CD4-positive, alpha-beta T cell (primary cell): ENCODE measurements at regions not wholly inside any gene's neighbourhood (a gene's known extent, or its start where the extent isn't known, plus 50 kb on each side); places are given as distances from the start of the nearest gene placed in this dataset.

ENCODE experiments used
- ATAC-seq: fragments of 200-7000 bp; cut with Tn5 transposase; one replicate; pipeline ENCODE4 v1.10.0; 2022; ENCODE audit warnings: mild to moderate bottlenecking; ENCODE audit not compliant: poor library complexity
- CTCF ChIA-PET: fragments of 350-600 bp; sonication (Branson Sonifier 250); formaldehyde crosslinking; loops from one replicate; lab custom pipeline; 2021; ENCODE audit warnings: antibody characterized with exemption, inconsistent platforms; lab: Charles Lee
- POLR2A ChIA-PET: fragments of 350-600 bp; sonication (Branson Sonifier 250); formaldehyde crosslinking; loops from one replicate; lab custom pipeline; 2021; ENCODE audit warnings: antibody characterized with exemption, inconsistent platforms; lab: Charles Lee
- DNase-seq, 14 experiments: peaks; one replicate each; pipeline ENCODE4 v3.0.0-alpha.2; 2013 to 2020; ENCODE audit warnings: mixed read lengths in 2 of 14
- H3K27ac ChIP-seq, 2 donors: one replicate each; pipeline versions ENCODE4 v1.5.1 to v1.7.0; 2013; ENCODE audit warnings: low read length in 2 of 2, low read depth in 1 of 2, mild to moderate bottlenecking in 1 of 2
- H3K27me3 ChIP-seq, 2 experiments: 1 replicate in 1 of 2; 2 replicates in 1 of 2; pipeline versions ENCODE4 v1.6.1 to v1.7.0; 2013; ENCODE audit warnings: low read length in 2 of 2, control low read depth in 1 of 2, mild to moderate bottlenecking in 1 of 2, moderate library complexity in 1 of 2; ENCODE audit not compliant: insufficient read depth in 2 of 2, control insufficient read depth in 1 of 2
- H3K36me3 ChIP-seq: one replicate; pipeline ENCODE4 v1.6.1; 2013; ENCODE audit warnings: low read length, control low read depth; ENCODE audit not compliant: insufficient read depth
- H3K4me1 ChIP-seq: one replicate; pipeline ENCODE4 v1.6.1; 2013; ENCODE audit warnings: low read length, control low read depth; ENCODE audit not compliant: insufficient read depth
- H3K4me3 ChIP-seq: one replicate; pipeline ENCODE4 v1.5.1; 2013; ENCODE audit warnings: mild to moderate bottlenecking, low read length, moderate library complexity
- H3K9me3 ChIP-seq, 2 experiments: 1 replicate in 1 of 2; 2 replicates in 1 of 2; pipeline versions ENCODE4 v1.6.1 to v1.7.0; 2013; ENCODE audit warnings: low read length in 2 of 2, mild to moderate bottlenecking in 2 of 2, control low read depth in 1 of 2, moderate library complexity in 1 of 2; ENCODE audit not compliant: control insufficient read depth in 1 of 2, insufficient read depth in 1 of 2
- H3K27ac Mint-ChIP-seq: one replicate; pipeline ENCODE4 v1.8.0; 2020; ENCODE audit warnings: mixed read lengths
- H3K27me3 Mint-ChIP-seq: one replicate; pipeline ENCODE4 v1.8.0; 2021; ENCODE audit warnings: mixed read lengths
- H3K36me3 Mint-ChIP-seq: one replicate; pipeline ENCODE4 v1.8.0; 2021; ENCODE audit warnings: low read depth, mixed read lengths
- H3K4me1 Mint-ChIP-seq: one replicate; pipeline ENCODE4 v1.8.0; 2021; ENCODE audit warnings: low read depth, mixed read lengths
- H3K4me3 Mint-ChIP-seq: one replicate; pipeline ENCODE4 v1.8.0; 2020; ENCODE audit warnings: mild to moderate bottlenecking, mixed read lengths
- H3K9me3 Mint-ChIP-seq: one replicate; pipeline ENCODE4 v1.8.0; 2020; ENCODE audit warnings: mixed read lengths
- intact Hi-C, 2 experiments: fragments of 100-400 bp; cut with DNase I in 1 of 2; cut with micrococcal nuclease in 1 of 2; formaldehyde crosslinking; loops; one replicate each; pipeline versions ENCODE4 v1.15.1 to v1.9.0; 2023 to 2025; cut with DNase I, micrococcal nuclease
- TF ChIP-seq, protein P1 (sequence below): fragments of 200-600 bp; IDR thresholded peaks from one replicate; pipeline ENCODE4 v1.8.0; 2022; ENCODE audit warnings: antibody characterized with exemption, mild to moderate bottlenecking

DNA sequence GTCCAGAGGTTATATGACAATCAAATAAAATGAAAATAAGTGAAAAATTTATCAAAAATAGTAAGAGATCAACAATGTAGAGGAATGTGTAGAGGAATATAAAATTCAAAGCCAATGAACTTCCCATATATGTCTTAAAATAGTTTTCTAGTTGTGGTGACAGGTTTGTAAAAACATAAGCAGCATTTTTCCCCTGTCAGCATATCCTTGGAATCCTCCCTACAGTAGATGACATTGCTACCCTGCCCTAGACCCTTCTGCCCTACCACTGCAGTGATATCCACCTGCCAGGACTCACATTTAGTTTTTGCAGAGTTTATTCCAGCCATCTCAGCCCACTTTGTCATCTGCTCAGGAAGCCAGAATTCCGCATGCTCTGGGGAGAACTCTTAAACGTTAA is 842.0 kb downstream of the RPS29 start:
- no peaks in the 10 kb centered on the region for H3K27me3 ChIP-seq
- CTCF ChIA-PET: no interaction called here
- intact Hi-C loops: no loop called here

DNA sequence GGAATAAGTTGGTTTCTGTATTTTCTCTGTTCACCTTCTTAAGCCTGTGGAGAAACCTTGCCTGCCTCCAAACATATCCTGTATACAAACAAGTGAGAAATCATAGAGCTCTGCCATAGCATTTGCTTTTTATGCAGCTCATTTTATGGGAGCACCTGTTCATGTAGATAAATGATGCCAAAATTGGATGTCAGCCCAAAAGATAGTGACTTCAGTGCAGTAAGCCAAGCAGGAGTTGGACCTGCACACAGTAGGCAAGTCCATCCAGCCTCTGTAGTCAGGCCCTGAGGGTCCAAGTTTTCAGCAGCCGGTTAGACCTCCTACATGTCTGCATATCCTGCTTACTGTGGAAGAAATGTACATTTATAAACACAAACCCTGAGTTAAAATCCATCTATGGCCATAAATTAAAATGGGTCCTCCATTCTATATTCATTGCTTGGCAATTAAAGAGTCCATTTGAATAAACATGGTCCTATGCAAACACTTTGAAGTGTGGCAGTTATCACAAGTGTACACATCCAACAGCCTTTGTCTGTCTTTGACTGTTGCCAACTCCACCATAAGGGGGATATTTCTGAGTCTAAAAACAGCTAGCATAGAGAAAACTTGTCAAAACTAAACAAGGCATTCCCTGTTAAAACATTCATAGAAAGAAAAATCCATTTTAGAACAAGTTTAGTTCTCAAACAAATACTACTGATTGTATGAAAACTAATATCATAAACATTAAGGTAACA is 847.8 kb downstream of the RPS29 start:
- no peak overlapping the region for H3K27ac Mint-ChIP-seq
- H3K36me3 Mint-ChIP-seq: no peaks in the 10 kb centered on the region
- no peaks in the 10 kb centered on the region for H3K4me1 Mint-ChIP-seq
- no peak overlapping the region for H3K4me3 ChIP-seq
- intact Hi-C loops: no loop called here
- H3K9me3 ChIP-seq: peaks cover 0 to 7% of the 10 kb centered on the region in 2 experiments
- no peaks in the 10 kb centered on the region for H3K9me3 Mint-ChIP-seq
- no peaks in the 10 kb centered on the region for H3K27me3 ChIP-seq
- ATAC-seq: no peak
- ChIA-PET POLR2A (no interaction called here), CTCF (interaction anchor here (1.6 kb wide), 1 partner anchor 10 kb away, joined by 3 read pairs; no protein-coding TSS in a partner anchor)
- no peak overlapping the region for H3K4me3 Mint-ChIP-seq
- no peaks in the 10 kb centered on the region for H3K27me3 Mint-ChIP-seq
- no peak overlapping the region for H3K27ac ChIP-seq
- no peaks in the 10 kb centered on the region for H3K4me1 ChIP-seq
- TF ChIP-seq, protein P1, sequence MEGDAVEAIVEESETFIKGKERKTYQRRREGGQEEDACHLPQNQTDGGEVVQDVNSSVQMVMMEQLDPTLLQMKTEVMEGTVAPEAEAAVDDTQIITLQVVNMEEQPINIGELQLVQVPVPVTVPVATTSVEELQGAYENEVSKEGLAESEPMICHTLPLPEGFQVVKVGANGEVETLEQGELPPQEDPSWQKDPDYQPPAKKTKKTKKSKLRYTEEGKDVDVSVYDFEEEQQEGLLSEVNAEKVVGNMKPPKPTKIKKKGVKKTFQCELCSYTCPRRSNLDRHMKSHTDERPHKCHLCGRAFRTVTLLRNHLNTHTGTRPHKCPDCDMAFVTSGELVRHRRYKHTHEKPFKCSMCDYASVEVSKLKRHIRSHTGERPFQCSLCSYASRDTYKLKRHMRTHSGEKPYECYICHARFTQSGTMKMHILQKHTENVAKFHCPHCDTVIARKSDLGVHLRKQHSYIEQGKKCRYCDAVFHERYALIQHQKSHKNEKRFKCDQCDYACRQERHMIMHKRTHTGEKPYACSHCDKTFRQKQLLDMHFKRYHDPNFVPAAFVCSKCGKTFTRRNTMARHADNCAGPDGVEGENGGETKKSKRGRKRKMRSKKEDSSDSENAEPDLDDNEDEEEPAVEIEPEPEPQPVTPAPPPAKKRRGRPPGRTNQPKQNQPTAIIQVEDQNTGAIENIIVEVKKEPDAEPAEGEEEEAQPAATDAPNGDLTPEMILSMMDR: no peak
- DNase-seq: no peak
- H3K36me3 ChIP-seq: no peaks in the 10 kb centered on the region

More for the DNA sequence above, 842.0 kb downstream of the RPS29 start:
- H3K4me1 Mint-ChIP-seq: no peaks in the 10 kb centered on the region
- DNase-seq (no peak), ATAC-seq (no peak)
- H3K4me3 Mint-ChIP-seq: no peak overlapping the region
- Histone ChIP-seq H3K27ac (no peak overlapping the region), H3K9me3 (peaks cover 0 to 6% of the 10 kb centered on the region in 2 experiments), H3K4me3 (no peak overlapping the region), H3K36me3 (no peaks in the 10 kb centered on the region), H3K4me1 (no peaks in the 10 kb centered on the region)
- POLR2A ChIA-PET: no interaction called here
- TF ChIP-seq, protein P1: no peak
- H3K27me3 Mint-ChIP-seq: no peaks in the 10 kb centered on the region
- H3K36me3 Mint-ChIP-seq: no peaks in the 10 kb centered on the region
- H3K27ac Mint-ChIP-seq: no peak overlapping the region
- no peaks in the 10 kb centered on the region for H3K9me3 Mint-ChIP-seq

GRCh38 chr14:48735607-48736006 is 850.6 kb downstream of the RPS29 start:
- Histone ChIP-seq H3K4me3 (no peak overlapping the region), H3K27me3 (no peaks in the 10 kb centered on the region), H3K36me3 (no peaks in the 10 kb centered on the region), H3K27ac (no peak overlapping the region), H3K4me1 (no peaks in the 10 kb centered on the region), H3K9me3 (peaks cover 0 to 7% of the 10 kb centered on the region in 2 experiments)
- H3K4me1 Mint-ChIP-seq: no peaks in the 10 kb centered on the region
- H3K27ac Mint-ChIP-seq: no peak overlapping the region
- no peaks in the 10 kb centered on the region for H3K36me3 Mint-ChIP-seq
- intact Hi-C loops: no loop called here
- TF ChIP-seq, protein P1: no peak
- POLR2A ChIA-PET: no interaction called here
- peaks cover 3% of the 10 kb centered on the region for H3K9me3 Mint-ChIP-seq
- DNase-seq (no peak), ATAC-seq (no peak)
- no peaks in the 10 kb centered on the region for H3K27me3 Mint-ChIP-seq
- H3K4me3 Mint-ChIP-seq: no peak overlapping the region
- CTCF ChIA-PET: no interaction called here
